ENCODE measurements at regions not wholly inside any gene's neighbourhood (a gene's known extent, or its start where the extent isn't known, plus 50 kb on each side); places are given as distances from the start of the nearest gene placed in this dataset.

DNA sequence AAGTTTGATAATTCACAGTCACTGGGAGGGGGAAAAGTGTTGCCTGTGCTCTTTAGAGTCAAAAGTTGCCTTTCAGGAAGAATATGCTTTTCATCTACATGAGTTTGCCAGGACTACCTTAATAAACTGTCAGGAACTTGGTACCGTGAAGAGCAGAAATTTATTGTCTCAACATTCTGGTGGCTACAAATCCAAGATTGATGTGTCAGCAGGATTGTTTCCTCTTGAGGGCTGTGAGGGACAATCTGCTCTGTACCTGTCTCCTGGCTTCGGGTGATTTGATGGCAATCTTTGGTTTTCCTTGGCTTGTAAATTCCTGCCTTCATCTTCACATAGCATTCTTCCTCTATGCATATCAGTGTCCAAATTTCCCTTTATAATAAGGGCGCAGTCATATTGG lies 277.2 kb downstream of the PDGFC start:
- H2AFZ ChIP-seq: peak overlapping the region; percentile 45; the same call in 1 of the 2 replicates
- no peaks in the 10 kb centered on the region for H3F3A ChIP-seq (replicated peaks; ENCODE audit: low read depth)
- ATAC-seq: no peak
- no peak overlapping the region for H3K27ac ChIP-seq (ENCODE audit: low read depth)
- no peak overlapping the region for H3K4me3 Mint-ChIP-seq
- no peaks in the 10 kb centered on the region; the same call in 2 of the 3 replicates for H3K9me3 Mint-ChIP-seq
- H3K27ac Mint-ChIP-seq: no peak overlapping the region
- no peaks in the 10 kb centered on the region for H3K27me3 Mint-ChIP-seq (ENCODE audit: insufficient read depth, low read depth, poor library complexity)
- H3K4me1 Mint-ChIP-seq: no peaks in the 10 kb centered on the region
- no peaks in the 10 kb centered on the region for H3K79me2 ChIP-seq (replicated peaks; ENCODE audit: insufficient read depth)
- no peak for DNase-seq (ENCODE audit: low spot score)
- H3K4me2 ChIP-seq: no peak overlapping the region
- H3K36me3 ChIP-seq (ENCODE audit: insufficient read depth): no peaks in the 10 kb centered on the region
- no peaks in the 10 kb centered on the region for H3K36me3 Mint-ChIP-seq (ENCODE audit: low read depth)
- no peak overlapping the region for H3K4me3 ChIP-seq
- no peaks in the 10 kb centered on the region for H3K4me1 ChIP-seq (ENCODE audit: insufficient read depth)
- no peaks in the 10 kb centered on the region for H4K20me1 ChIP-seq (replicated peaks; ENCODE audit: insufficient read depth)
- no peaks in the 10 kb centered on the region for H3K9me2 ChIP-seq (ENCODE audit: insufficient read depth)
- TF ChIP-seq ZNF114 (CRISPR knock-in tag; IDR thresholded peaks at IDR 0.05): no peak
- no peak for TF ChIP-seq STAT1 (IDR thresholded peaks at IDR 0.05; ENCODE audit: unreplicated experiment)
- no peak for TF ChIP-seq EZH2 (IDR thresholded peaks at IDR 0.05; ENCODE audit: low read depth, unreplicated experiment)
- no peak for TF ChIP-seq JUNB (IDR thresholded peaks at IDR 0.05; ENCODE audit: unreplicated experiment)
- no peak for TF ChIP-seq CREB1 (CRISPR knock-in tag; IDR thresholded peaks at IDR 0.05; ENCODE audit: low read depth)
- TF ChIP-seq, protein P1, sequence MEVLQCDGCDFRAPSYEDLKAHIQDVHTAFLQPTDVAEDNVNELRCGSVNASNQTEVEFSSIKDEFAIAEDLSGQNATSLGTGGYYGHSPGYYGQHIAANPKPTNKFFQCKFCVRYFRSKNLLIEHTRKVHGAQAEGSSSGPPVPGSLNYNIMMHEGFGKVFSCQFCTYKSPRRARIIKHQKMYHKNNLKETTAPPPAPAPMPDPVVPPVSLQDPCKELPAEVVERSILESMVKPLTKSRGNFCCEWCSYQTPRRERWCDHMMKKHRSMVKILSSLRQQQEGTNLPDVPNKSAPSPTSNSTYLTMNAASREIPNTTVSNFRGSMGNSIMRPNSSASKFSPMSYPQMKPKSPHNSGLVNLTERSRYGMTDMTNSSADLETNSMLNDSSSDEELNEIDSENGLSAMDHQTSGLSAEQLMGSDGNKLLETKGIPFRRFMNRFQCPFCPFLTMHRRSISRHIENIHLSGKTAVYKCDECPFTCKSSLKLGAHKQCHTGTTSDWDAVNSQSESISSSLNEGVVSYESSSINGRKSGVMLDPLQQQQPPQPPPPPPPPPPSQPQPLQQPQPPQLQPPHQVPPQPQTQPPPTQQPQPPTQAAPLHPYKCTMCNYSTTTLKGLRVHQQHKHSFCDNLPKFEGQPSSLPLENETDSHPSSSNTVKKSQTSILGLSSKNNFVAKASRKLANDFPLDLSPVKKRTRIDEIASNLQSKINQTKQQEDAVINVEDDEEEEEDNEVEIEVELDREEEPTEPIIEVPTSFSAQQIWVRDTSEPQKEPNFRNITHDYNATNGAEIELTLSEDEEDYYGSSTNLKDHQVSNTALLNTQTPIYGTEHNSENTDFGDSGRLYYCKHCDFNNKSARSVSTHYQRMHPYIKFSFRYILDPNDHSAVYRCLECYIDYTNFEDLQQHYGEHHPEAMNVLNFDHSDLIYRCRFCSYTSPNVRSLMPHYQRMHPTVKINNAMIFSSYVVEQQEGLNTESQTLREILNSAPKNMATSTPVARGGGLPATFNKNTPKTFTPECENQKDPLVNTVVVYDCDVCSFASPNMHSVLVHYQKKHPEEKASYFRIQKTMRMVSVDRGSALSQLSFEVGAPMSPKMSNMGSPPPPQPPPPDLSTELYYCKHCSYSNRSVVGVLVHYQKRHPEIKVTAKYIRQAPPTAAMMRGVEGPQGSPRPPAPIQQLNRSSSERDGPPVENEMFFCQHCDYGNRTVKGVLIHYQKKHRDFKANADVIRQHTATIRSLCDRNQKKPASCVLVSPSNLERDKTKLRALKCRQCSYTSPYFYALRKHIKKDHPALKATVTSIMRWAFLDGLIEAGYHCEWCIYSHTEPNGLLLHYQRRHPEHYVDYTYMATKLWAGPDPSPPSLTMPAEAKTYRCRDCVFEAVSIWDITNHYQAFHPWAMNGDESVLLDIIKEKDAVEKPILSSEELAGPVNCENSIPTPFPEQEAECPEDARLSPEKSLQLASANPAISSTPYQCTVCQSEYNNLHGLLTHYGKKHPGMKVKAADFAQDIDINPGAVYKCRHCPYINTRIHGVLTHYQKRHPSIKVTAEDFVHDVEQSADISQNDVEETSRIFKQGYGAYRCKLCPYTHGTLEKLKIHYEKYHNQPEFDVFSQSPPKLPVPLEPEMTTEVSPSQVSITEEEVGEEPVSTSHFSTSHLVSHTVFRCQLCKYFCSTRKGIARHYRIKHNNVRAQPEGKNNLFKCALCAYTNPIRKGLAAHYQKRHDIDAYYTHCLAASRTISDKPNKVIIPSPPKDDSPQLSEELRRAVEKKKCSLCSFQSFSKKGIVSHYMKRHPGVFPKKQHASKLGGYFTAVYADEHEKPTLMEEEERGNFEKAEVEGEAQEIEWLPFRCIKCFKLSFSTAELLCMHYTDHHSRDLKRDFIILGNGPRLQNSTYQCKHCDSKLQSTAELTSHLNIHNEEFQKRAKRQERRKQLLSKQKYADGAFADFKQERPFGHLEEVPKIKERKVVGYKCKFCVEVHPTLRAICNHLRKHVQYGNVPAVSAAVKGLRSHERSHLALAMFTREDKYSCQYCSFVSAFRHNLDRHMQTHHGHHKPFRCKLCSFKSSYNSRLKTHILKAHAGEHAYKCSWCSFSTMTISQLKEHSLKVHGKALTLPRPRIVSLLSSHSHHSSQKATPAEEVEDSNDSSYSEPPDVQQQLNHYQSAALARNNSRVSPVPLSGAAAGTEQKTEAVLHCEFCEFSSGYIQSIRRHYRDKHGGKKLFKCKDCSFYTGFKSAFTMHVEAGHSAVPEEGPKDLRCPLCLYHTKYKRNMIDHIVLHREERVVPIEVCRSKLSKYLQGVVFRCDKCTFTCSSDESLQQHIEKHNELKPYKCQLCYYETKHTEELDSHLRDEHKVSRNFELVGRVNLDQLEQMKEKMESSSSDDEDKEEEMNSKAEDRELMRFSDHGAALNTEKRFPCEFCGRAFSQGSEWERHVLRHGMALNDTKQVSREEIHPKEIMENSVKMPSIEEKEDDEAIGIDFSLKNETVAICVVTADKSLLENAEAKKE (CRISPR knock-in tag; IDR thresholded peaks at IDR 0.05): no peak
- TF ChIP-seq EZH2phosphoT487 (IDR thresholded peaks at IDR 0.05; ENCODE audit: unreplicated experiment): no peak
- no peak for TF ChIP-seq ZNF331 (CRISPR knock-in tag; IDR thresholded peaks at IDR 0.05; ENCODE audit: low read depth)
- TF ChIP-seq, protein P2, sequence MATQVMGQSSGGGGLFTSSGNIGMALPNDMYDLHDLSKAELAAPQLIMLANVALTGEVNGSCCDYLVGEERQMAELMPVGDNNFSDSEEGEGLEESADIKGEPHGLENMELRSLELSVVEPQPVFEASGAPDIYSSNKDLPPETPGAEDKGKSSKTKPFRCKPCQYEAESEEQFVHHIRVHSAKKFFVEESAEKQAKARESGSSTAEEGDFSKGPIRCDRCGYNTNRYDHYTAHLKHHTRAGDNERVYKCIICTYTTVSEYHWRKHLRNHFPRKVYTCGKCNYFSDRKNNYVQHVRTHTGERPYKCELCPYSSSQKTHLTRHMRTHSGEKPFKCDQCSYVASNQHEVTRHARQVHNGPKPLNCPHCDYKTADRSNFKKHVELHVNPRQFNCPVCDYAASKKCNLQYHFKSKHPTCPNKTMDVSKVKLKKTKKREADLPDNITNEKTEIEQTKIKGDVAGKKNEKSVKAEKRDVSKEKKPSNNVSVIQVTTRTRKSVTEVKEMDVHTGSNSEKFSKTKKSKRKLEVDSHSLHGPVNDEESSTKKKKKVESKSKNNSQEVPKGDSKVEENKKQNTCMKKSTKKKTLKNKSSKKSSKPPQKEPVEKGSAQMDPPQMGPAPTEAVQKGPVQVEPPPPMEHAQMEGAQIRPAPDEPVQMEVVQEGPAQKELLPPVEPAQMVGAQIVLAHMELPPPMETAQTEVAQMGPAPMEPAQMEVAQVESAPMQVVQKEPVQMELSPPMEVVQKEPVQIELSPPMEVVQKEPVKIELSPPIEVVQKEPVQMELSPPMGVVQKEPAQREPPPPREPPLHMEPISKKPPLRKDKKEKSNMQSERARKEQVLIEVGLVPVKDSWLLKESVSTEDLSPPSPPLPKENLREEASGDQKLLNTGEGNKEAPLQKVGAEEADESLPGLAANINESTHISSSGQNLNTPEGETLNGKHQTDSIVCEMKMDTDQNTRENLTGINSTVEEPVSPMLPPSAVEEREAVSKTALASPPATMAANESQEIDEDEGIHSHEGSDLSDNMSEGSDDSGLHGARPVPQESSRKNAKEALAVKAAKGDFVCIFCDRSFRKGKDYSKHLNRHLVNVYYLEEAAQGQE (IDR thresholded peaks at IDR 0.05; ENCODE audit: unreplicated experiment): no peak
- TF ChIP-seq, protein P3, sequence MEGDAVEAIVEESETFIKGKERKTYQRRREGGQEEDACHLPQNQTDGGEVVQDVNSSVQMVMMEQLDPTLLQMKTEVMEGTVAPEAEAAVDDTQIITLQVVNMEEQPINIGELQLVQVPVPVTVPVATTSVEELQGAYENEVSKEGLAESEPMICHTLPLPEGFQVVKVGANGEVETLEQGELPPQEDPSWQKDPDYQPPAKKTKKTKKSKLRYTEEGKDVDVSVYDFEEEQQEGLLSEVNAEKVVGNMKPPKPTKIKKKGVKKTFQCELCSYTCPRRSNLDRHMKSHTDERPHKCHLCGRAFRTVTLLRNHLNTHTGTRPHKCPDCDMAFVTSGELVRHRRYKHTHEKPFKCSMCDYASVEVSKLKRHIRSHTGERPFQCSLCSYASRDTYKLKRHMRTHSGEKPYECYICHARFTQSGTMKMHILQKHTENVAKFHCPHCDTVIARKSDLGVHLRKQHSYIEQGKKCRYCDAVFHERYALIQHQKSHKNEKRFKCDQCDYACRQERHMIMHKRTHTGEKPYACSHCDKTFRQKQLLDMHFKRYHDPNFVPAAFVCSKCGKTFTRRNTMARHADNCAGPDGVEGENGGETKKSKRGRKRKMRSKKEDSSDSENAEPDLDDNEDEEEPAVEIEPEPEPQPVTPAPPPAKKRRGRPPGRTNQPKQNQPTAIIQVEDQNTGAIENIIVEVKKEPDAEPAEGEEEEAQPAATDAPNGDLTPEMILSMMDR (conservative IDR thresholded peaks at IDR 0.05; ENCODE audit: low read depth in 2 of 2): no peak
- no peak for TF ChIP-seq POLR2AphosphoS5 (IDR thresholded peaks at IDR 0.05; ENCODE audit: low read depth)
- TF ChIP-seq, protein P4, sequence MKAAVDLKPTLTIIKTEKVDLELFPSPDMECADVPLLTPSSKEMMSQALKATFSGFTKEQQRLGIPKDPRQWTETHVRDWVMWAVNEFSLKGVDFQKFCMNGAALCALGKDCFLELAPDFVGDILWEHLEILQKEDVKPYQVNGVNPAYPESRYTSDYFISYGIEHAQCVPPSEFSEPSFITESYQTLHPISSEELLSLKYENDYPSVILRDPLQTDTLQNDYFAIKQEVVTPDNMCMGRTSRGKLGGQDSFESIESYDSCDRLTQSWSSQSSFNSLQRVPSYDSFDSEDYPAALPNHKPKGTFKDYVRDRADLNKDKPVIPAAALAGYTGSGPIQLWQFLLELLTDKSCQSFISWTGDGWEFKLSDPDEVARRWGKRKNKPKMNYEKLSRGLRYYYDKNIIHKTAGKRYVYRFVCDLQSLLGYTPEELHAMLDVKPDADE (IDR thresholded peaks at IDR 0.05): no peak
- H3K27me3 ChIP-seq (ENCODE audit: insufficient read depth): no peaks in the 10 kb centered on the region

Data from GM23338 (cell line).